ENCODE measurements at regions not wholly inside any gene's neighbourhood (a gene's known extent, or its start where the extent isn't known, plus 50 kb on each side); places are given as distances from the start of the nearest gene placed in this dataset.

DNA sequence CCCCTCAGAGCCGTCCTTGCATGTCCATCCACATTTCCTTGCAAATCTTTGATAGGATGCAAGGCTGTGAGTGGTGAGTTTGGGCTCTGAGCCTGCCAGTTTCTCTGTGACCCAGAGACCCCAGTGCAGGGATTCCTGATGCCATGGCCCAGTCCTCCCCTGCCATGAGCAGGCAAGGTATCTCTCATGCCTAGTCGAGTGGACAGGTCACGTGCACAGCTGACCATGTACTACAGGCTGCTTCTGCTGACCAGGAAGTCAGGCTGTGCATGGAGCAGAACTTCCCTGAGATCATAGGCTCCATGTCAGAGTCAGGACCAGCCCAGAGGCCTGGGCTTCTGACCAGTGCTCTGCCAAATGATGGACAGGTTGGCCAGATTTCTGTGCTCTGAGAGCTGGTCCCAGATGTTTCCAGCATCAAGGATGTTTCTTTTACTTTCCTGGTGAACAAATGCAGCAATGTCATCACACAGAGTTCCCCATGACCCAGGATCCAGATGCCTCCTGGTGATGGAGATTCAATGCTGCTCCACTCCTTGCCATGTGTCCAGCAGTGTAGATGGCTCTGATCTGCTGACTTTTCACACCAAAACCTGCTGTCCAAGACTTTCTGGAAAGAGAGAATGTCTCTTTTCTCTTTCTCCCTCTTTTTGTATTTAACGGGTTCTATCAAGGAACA lies 321.6 kb upstream of the HS6ST1 start:
- DNase-seq (ENCODE audit: extremely low read depth in 1 of 11, low read depth in 9 of 11, low spot score in 4 of 11): no peak

DNA sequence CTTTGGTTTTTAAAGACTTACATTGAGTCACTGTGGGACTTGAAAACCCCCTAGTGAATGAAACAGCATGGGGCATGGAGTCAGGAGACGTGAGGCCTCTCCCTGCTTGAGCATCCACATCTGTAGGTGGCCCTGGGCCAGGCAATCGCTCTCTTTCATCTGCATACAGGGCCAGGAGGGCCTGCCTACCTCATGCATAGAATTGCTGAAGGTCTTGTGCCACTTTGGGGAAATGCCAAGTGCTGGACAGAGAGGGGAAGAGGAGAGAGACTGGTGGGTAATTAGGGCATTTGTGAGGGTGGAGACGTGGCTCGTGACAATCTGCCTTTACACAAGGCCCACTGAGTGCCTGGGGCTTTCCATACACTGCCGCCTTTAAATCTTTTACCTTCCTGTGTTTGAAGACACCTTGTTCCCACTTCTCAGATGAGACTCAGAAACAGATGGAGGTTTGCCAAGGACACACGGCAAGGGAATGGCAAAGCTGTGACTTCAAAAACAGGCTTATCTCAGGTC lies 322.2 kb upstream of the HS6ST1 start:
- DNase-seq (ENCODE audit: extremely low read depth in 1 of 11, low read depth in 9 of 11, low spot score in 4 of 11): no peak

DNA sequence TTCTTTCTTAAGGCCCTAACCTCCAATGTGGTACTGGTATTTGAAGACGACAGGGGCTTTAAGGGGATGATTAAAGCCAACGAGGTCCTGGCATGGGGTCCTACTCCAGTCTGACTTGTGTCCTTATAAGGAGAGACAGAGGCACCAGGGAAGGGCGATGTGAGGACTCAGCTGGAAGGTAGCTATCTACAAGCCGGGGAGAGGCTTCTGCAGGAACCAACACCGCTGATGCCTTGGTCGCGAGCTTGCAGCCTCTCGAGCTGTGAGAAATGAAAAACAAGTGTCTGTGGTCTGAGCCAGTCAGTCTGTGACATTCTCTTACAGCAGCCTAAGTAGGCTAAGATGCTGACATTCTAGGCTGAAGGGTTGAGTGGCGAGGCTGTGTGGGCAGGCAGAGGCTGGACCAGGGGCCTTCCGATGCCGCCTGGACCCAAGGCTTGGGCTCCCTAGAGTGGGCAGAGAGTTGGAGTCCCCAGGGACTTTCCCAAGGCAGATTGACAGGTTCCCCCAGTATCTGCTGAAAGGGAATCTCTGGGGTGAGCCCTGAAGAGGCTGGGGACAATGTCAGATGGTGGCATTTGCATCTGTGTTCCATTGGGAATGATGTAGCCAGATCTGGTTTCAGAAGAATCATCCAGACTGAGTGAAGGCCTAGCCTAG lies 322.9 kb upstream of the HS6ST1 start:
- DNase-seq (ENCODE audit: extremely low read depth in 1 of 11, low read depth in 9 of 11, low spot score in 4 of 11): no peak

- DNase-seq (ENCODE audit: extremely low read depth in 1 of 11, low read depth in 9 of 11, low spot score in 4 of 11): no peak
Measured at GRCh38 chr2:128642316-128642715, 323.6 kb upstream of the HS6ST1 start.

GRCh38 chr2:128642821-128643220 lies 324.2 kb upstream of the HS6ST1 start:
- no peak for DNase-seq (ENCODE audit: extremely low read depth in 1 of 11, low read depth in 9 of 11, low spot score in 4 of 11)

GRCh38 chr2:128643221-128644065 lies 324.8 kb upstream of the HS6ST1 start:
- DNase-seq (ENCODE audit: extremely low read depth in 1 of 11, low read depth in 9 of 11, low spot score in 4 of 11): no peak

- DNase-seq (ENCODE audit: extremely low read depth in 1 of 11, low read depth in 9 of 11, low spot score in 4 of 11): no peak
Measured at GRCh38 chr2:128644156-128644555, 325.5 kb upstream of the HS6ST1 start.

DNA sequence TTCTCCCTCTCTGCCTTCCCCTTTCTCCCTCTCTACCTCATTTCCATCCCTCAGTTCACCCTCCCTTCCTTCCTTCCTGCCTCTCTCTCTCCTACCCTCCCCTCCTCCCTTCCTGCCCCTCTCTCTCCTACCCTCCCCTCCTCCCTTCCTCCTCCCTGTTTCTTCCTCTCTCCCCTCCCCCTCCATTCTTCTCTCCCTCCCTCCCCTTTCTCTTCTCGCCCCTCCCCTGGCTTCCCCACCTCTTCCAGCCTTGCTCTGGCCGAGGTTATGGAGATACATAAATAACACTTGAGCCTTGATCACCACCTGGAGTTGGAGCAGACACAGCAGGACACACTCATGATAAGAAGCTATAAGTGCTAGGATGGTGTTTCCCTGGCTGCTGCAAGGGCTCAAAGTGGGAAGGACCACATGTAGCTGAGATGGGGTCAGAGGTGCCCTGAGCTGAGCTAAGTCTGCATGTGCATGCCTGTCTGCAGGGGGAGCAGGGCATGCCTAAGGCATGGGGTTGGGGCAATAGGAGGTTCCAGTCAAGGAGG lies 326.1 kb upstream of the HS6ST1 start:
- no peak for DNase-seq (ENCODE audit: extremely low read depth in 1 of 11, low read depth in 9 of 11, low spot score in 4 of 11)

GRCh38 chr2:128645631-128646030 lies 327.0 kb upstream of the HS6ST1 start:
- no peak for DNase-seq (ENCODE audit: extremely low read depth in 1 of 11, low read depth in 9 of 11, low spot score in 4 of 11)

GRCh38 chr2:128646091-128646490 lies 327.4 kb upstream of the HS6ST1 start:
- DNase-seq (ENCODE audit: extremely low read depth in 1 of 11, low read depth in 9 of 11, low spot score in 4 of 11): no peak

DNA sequence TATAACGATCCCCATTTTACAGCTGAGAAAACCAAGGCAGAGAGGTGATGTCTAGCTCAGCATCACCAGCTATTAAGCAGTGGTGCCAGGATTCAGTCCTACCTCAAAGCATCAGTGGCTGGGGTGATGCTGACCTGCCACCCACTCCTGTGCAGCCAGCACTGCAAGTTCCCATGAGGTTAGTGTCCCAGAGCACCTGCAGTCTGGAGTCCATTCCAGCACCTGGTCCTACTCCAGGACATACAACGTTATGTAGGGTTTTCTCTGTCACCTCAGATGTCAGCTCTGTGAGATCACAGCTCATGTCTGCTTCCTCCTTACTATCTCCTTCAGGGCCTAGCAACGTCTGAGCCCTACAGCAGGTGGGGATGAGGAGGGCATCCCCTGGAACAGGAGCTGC lies 328.0 kb upstream of the HS6ST1 start:
- DNase-seq (ENCODE audit: extremely low read depth in 1 of 11, low read depth in 9 of 11, low spot score in 4 of 11): no peak

DNA sequence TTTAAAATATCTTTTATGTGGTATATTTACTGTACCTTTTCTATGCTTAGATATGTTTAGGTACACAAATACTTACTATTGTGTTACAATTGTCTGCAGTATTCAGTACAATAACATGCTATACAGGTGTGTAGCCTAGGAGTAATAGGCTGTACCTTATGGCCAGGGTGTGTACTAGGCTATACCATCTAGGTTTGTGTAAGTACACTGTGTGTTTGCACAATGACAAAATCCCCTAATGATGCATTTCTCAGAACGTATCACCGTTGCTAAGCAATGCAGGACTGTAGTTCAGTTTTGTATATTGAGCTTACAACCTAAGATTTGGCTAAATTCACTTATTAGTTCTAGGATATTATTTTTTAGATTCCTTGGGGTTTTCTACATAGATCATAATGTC lies 332.3 kb upstream of the HS6ST1 start:
- no peak for DNase-seq (ENCODE audit: extremely low read depth in 1 of 11, low read depth in 9 of 11, low spot score in 4 of 11)

- no peak for DNase-seq (ENCODE audit: extremely low read depth in 1 of 11, low read depth in 9 of 11, low spot score in 4 of 11)
Measured at GRCh38 chr2:128654408-128654807, 335.7 kb upstream of the HS6ST1 start.

GRCh38 chr2:128660836-128661235 lies 342.2 kb upstream of the HS6ST1 start:
- DNase-seq (ENCODE audit: extremely low read depth in 1 of 11, low read depth in 9 of 11, low spot score in 4 of 11): no peak

DNA sequence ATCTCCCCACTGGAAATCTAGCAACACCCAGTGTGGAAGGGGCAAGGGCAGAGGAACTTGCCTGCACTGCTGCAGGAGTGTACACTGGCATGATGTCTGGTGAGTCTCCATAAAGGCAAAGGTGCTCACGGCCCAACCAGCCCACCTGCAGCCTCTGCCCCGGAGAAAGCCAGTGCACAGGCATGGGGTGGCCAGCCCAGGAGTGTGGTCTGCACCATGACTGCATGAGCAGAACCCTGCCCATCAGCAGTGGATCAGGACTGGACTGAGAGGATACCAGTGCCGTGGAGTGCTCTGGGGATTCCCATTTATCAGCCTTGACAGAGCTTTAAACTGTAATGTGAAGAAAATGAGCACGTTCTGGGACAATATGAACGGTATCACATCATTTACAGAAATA lies 342.6 kb upstream of the HS6ST1 start:
- DNase-seq (ENCODE audit: extremely low read depth in 1 of 11, low read depth in 9 of 11, low spot score in 4 of 11): no peak

DNA sequence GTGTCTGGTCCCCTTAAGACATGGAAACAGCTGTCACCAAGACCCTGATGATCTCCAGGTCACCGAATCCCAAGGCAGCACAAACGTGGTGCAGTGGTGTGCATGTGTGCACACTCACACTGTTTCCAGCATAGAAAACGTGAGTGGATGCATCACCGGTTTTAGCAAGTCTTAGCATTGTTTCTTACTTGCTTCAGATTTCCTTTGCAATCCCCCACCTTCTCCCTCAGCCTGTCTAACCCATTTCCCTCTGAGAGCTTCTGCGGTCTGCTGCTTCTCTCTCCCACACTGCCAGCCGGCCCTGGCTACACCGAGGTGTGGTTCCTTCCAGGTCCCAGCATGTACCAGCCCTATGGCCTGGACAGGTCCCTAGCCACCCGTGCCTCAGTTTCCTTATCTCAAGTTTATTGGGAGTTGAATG lies 343.4 kb upstream of the HS6ST1 start:
- no peak for DNase-seq (ENCODE audit: extremely low read depth in 1 of 11, low read depth in 9 of 11, low spot score in 4 of 11)

DNA sequence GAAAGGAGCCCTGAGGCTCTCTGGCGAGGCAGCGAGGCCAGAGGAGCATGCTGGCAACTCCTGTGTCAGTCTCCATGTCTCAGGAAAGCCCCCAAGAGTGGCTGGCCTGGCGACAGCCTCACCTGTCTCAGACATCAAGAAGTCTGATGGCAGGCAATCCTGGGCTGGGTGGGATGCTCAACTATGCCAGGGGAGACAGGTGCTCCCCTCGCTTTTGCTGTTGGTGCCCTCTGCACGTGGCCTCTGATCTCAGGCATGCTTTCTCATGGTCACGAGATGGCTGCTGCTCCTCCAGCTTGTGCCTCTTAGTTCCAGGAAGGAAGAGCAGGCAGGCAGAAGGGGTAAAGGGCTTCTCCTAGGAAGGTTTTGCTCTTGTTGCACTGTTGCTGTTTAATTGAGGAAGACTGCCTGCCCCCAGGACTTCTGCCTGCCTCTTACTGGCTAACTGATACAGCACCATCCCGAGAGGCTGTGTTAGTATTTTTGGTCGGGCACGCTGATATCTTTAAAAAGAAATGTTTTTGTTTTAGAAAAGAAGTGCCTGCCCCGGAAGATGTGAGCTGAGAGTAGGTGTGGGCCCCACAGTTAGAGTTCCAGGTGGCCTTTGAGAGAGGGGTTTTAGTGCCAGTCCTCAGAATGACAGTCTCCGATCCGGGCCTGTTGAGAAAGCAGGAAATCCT lies 344.8 kb upstream of the HS6ST1 start:
- DNase-seq (ENCODE audit: extremely low read depth in 1 of 11, low read depth in 9 of 11, low spot score in 4 of 11): no peak

- no peak for DNase-seq (ENCODE audit: extremely low read depth in 1 of 11, low read depth in 9 of 11, low spot score in 4 of 11)
Measured at GRCh38 chr2:128664499-128664971, 345.9 kb upstream of the HS6ST1 start.

DNA sequence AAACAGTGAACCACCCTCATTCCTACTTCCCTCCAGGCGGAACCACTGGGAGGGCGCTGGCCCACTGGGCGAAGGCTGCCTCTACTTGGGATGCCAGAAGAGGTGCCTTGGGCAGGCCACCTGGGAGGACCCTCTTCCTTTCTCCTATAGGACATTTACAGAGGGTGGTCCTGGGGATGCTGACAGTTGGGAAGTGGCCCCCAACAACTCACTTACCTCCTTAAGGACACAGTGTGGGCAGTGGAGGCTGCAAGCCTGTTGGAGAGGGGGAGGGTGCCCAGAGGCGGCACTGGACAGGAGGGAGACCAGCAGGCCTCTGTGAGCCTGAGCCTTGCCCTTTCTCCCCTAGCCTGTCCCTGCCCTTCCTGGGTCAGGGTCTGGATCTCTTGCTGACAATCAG lies 346.4 kb upstream of the HS6ST1 start:
- DNase-seq (ENCODE audit: extremely low read depth in 1 of 11, low read depth in 9 of 11, low spot score in 4 of 11): no peak
